ENCODE measurements at regions not wholly inside any gene's neighbourhood (a gene's known extent, or its start where the extent isn't known, plus 50 kb on each side); places are given as distances from the start of the nearest gene placed in this dataset.

GRCh38 chr3:116639641-116640040 lies 69.9 kb upstream of the TUSC7 start:
- no peak for DNase-seq (ENCODE audit: low spot score)

GRCh38 chr3:116640109-116640508 lies 69.5 kb upstream of the TUSC7 start:
- no peak for DNase-seq (ENCODE audit: low spot score)

GRCh38 chr3:116643001-116643400 lies 66.6 kb upstream of the TUSC7 start:
- no peak for DNase-seq (ENCODE audit: low spot score)

- DNase-seq (ENCODE audit: low spot score) = no peak
Measured at GRCh38 chr3:116647996-116648395, 61.6 kb upstream of the TUSC7 start.
